ENCODE measurements at regions not wholly inside any gene's neighbourhood (a gene's known extent, or its start where the extent isn't known, plus 50 kb on each side); places are given as distances from the start of the nearest gene placed in this dataset.
A peak's percentile ranks its signal among the peaks of the same experiment; 100 is the strongest.

DNA sequence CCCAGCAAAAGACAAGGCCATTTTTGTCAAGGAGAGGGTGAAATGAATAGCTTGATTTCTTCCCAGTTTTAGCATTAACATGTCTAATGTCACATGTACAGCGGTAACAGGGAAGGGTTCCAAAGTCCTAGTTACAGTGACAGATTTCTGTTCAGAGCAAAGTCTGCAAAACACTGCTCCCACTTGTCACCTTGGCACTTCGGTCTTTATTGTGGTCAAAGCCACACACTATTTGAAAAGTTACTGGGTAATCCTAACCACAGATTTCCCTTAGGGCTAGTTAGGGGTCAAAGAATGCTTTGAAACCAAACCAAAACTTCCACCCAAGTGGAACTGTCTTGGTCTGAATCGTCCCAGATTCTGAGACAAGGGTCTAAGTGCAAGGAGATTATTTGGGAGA is 455.6 kb downstream of the HS3ST3B1 start (continued):
- no peak for TF ChIP-seq PITX1 (CRISPR knock-in tag; IDR thresholded peaks at IDR 0.05)
- 0 out of 2 replicates have a peak, but pooled peaks have one; percentile 23 for TF ChIP-seq ZNF501 (CRISPR knock-in tag; IDR thresholded peaks at IDR 0.05)
- TF ChIP-seq ZNF260 (CRISPR knock-in tag; IDR thresholded peaks at IDR 0.05; ENCODE audit: borderline replicate concordance, low read depth) = no peak
- no peak for TF ChIP-seq ZNF510 (CRISPR knock-in tag; IDR thresholded peaks at IDR 0.05; ENCODE audit: low read depth)
- no peak for TF ChIP-seq MEF2D (CRISPR knock-in tag; IDR thresholded peaks at IDR 0.05)
- TF ChIP-seq ZNF816 (CRISPR knock-in tag; IDR thresholded peaks at IDR 0.05; ENCODE audit: borderline replicate concordance) = no peak
- TF ChIP-seq, protein P1, sequence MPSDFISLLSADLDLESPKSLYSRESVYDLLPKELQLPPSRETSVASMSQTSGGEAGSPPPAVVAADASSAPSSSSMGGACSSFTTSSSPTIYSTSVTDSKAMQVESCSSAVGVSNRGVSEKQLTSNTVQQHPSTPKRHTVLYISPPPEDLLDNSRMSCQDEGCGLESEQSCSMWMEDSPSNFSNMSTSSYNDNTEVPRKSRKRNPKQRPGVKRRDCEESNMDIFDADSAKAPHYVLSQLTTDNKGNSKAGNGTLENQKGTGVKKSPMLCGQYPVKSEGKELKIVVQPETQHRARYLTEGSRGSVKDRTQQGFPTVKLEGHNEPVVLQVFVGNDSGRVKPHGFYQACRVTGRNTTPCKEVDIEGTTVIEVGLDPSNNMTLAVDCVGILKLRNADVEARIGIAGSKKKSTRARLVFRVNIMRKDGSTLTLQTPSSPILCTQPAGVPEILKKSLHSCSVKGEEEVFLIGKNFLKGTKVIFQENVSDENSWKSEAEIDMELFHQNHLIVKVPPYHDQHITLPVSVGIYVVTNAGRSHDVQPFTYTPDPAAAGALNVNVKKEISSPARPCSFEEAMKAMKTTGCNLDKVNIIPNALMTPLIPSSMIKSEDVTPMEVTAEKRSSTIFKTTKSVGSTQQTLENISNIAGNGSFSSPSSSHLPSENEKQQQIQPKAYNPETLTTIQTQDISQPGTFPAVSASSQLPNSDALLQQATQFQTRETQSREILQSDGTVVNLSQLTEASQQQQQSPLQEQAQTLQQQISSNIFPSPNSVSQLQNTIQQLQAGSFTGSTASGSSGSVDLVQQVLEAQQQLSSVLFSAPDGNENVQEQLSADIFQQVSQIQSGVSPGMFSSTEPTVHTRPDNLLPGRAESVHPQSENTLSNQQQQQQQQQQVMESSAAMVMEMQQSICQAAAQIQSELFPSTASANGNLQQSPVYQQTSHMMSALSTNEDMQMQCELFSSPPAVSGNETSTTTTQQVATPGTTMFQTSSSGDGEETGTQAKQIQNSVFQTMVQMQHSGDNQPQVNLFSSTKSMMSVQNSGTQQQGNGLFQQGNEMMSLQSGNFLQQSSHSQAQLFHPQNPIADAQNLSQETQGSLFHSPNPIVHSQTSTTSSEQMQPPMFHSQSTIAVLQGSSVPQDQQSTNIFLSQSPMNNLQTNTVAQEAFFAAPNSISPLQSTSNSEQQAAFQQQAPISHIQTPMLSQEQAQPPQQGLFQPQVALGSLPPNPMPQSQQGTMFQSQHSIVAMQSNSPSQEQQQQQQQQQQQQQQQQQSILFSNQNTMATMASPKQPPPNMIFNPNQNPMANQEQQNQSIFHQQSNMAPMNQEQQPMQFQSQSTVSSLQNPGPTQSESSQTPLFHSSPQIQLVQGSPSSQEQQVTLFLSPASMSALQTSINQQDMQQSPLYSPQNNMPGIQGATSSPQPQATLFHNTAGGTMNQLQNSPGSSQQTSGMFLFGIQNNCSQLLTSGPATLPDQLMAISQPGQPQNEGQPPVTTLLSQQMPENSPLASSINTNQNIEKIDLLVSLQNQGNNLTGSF (CRISPR knock-in tag; IDR thresholded peaks at IDR 0.05) = no peak
- no peak for TF ChIP-seq ZFY (CRISPR knock-in tag; IDR thresholded peaks at IDR 0.05)
- TF ChIP-seq ZNF619 (CRISPR knock-in tag; IDR thresholded peaks at IDR 0.05) = no peak
- no peak for TF ChIP-seq YEATS4 (CRISPR knock-in tag; IDR thresholded peaks at IDR 0.05; ENCODE audit: borderline replicate concordance)
- TF ChIP-seq ARNTL (CRISPR knock-in tag; IDR thresholded peaks at IDR 0.05) = peak; percentile 60; the same call in 1 of the 2 replicates
- TF ChIP-seq NFIB (CRISPR knock-in tag; IDR thresholded peaks at IDR 0.05; ENCODE audit: borderline replicate concordance) = no peak
- TF ChIP-seq ARID5B (CRISPR knock-in tag; IDR thresholded peaks at IDR 0.05) = peak; percentile 91
- TF ChIP-seq LCORL (IDR thresholded peaks at IDR 0.05) = no peak
- TF ChIP-seq LCORL (CRISPR knock-in tag; IDR thresholded peaks at IDR 0.05) = peak; percentile 75
- no peak for TF ChIP-seq NR1H2 (CRISPR knock-in tag; IDR thresholded peaks at IDR 0.05; ENCODE audit: borderline replicate concordance, low read depth)
- TF ChIP-seq FOXP1 (IDR thresholded peaks at IDR 0.05) = no peak
- peak; percentile 69 for TF ChIP-seq FOXP1 (CRISPR knock-in tag; IDR thresholded peaks at IDR 0.05)
- no peak for TF ChIP-seq SIX1 (CRISPR knock-in tag; IDR thresholded peaks at IDR 0.05; ENCODE audit: borderline replicate concordance)
- TF ChIP-seq SP4 (CRISPR knock-in tag; IDR thresholded peaks at IDR 0.05) = no peak
- TF ChIP-seq ZFP62 (CRISPR knock-in tag; IDR thresholded peaks at IDR 0.05) = no peak
- peak; percentile 56; the same call in 1 of the 2 replicates for TF ChIP-seq SALL1 (CRISPR knock-in tag; IDR thresholded peaks at IDR 0.05)
- TF ChIP-seq FOSL1 (CRISPR knock-in tag; IDR thresholded peaks at IDR 0.05; ENCODE audit: borderline replicate concordance) = no peak
- no peak for TF ChIP-seq ZNF12 (CRISPR knock-in tag; IDR thresholded peaks at IDR 0.05)
- TF ChIP-seq ZNF773 (CRISPR knock-in tag; IDR thresholded peaks at IDR 0.05; ENCODE audit: borderline replicate concordance) = no peak

All from HepG2 (cell line).